H1 (cell line): ENCODE measurements at regions not wholly inside any gene's neighbourhood (a gene's known extent, or its start where the extent isn't known, plus 50 kb on each side); places are given as distances from the start of the nearest gene placed in this dataset.

Experiments used
- CTCF ChIA-PET: fragments of 300-600 bp; sonication (Branson Sonifier 250); formaldehyde crosslinking; loops from one replicate; lab custom pipeline; 2021; ENCODE audit not compliant: partially characterized antibody; lab: Charles Lee
- POLR2A ChIA-PET: fragments of 300-600 bp; sonication (Branson Sonifier 250); formaldehyde crosslinking; loops from one replicate; lab custom pipeline; 2021; ENCODE audit warnings: inconsistent platforms; ENCODE audit not compliant: partially characterized antibody; lab: Charles Lee
- DNase-seq, 2 experiments: peaks; one replicate each; pipeline versions ENCODE4 v3.0.0 to v3.0.0-alpha.2; 2010 to 2022; ENCODE audit warnings: low spot score in 2 of 2, low read depth in 1 of 2, mixed read lengths in 1 of 2
- FAIRE-seq: peaks from 2 replicates; lab custom pipeline; 2011; peaks lifted over from hg19 to GRCh38; lab: Jason Lieb, UNC
- H2AFZ ChIP-seq: 2 replicates; pipeline ENCODE4 v1.8.1; 2012; ENCODE audit warnings: low read length, inconsistent platforms
- H2AK5ac ChIP-seq: 2 replicates; pipeline ENCODE4 v1.6.1; 2013; ENCODE audit warnings: low read depth, low read length
- H2BK120ac ChIP-seq: replicated peaks from 2 replicates; pipeline ENCODE3; 2013; ENCODE audit warnings: low read depth, low read length, inconsistent platforms
- H2BK12ac ChIP-seq: 2 replicates; pipeline ENCODE4 v1.6.1; 2013; ENCODE audit warnings: low read depth, low read length
- H2BK15ac ChIP-seq: 2 replicates; pipeline ENCODE4 v1.6.1; 2013; ENCODE audit warnings: low read length
- H2BK20ac ChIP-seq: 2 replicates; pipeline ENCODE4 v1.6.1; 2013; ENCODE audit warnings: low read length
- H2BK5ac ChIP-seq: 2 replicates; pipeline ENCODE4 v1.6.1; 2013; ENCODE audit warnings: low read depth, low read length
- H3K14ac ChIP-seq: 2 replicates; pipeline ENCODE4 v1.6.1; 2013; ENCODE audit warnings: inconsistent platforms; ENCODE audit not compliant: insufficient read length
- H3K18ac ChIP-seq: 2 replicates; pipeline ENCODE4 v1.6.1; 2013; ENCODE audit warnings: low read length; ENCODE audit errors: extremely low read depth
- H3K23ac ChIP-seq: 2 replicates; pipeline ENCODE4 v1.6.1; 2013; ENCODE audit warnings: inconsistent platforms; ENCODE audit not compliant: insufficient read length
- H3K23me2 ChIP-seq: 2 replicates; pipeline ENCODE4 v1.6.1; 2013; ENCODE audit warnings: low read depth, low read length
- H3K27ac ChIP-seq: 2 replicates; pipeline ENCODE4 v1.6.1; 2011; ENCODE audit warnings: low read depth, low read length, inconsistent platforms
- H3K27me3 ChIP-seq, 4 experiments: replicated peaks in 1 of 4; 1 replicate in 1 of 4; 2 replicates in 3 of 4; pipeline versions ENCODE4 v1.6.1 to v1.8.1; 2011 to 2013; ENCODE audit warnings: low read length in 3 of 4, mild to moderate bottlenecking in 3 of 4, inconsistent platforms in 2 of 4, mixed read lengths in 2 of 4, moderate library complexity in 1 of 4; ENCODE audit not compliant: control insufficient read depth in 3 of 4, insufficient read depth in 3 of 4; ENCODE audit errors: extremely low read depth in 1 of 4
- H3K36me3 ChIP-seq, 4 experiments: 2 replicates each; pipeline versions ENCODE4 v1.6.1 to v1.8.1; 2011 to 2013; ENCODE audit warnings: mild to moderate bottlenecking in 4 of 4, low read length in 3 of 4, moderate library complexity in 2 of 4, control low read depth in 1 of 4, inconsistent platforms in 1 of 4; ENCODE audit not compliant: insufficient read depth in 4 of 4, control insufficient read depth in 2 of 4
- H3K4ac ChIP-seq: replicated peaks from 2 replicates; pipeline ENCODE3; 2013; ENCODE audit warnings: low read length, low read depth, mixed read lengths, inconsistent platforms; ENCODE audit not compliant: insufficient read length
- H3K4me1 ChIP-seq, 4 experiments: replicated peaks in 1 of 4; 1 replicate in 1 of 4; 2 replicates in 3 of 4; pipeline versions ENCODE4 v1.6.1 to v1.8.1; 2011 to 2013; ENCODE audit warnings: low read length in 3 of 4, inconsistent platforms in 2 of 4, mixed read lengths in 1 of 4; ENCODE audit not compliant: insufficient read depth in 4 of 4, control insufficient read depth in 3 of 4
- H3K4me2 ChIP-seq, 2 experiments: 2 replicates each; pipeline versions ENCODE4 v1.6.1 to v1.8.1; 2011 to 2013; ENCODE audit warnings: low read depth in 2 of 2, low read length in 2 of 2, control low read depth in 1 of 2, inconsistent platforms in 1 of 2, mild to moderate bottlenecking in 1 of 2; ENCODE audit not compliant: insufficient read depth in 1 of 2
- H3K4me3 ChIP-seq, 4 experiments: fragments of 200-600, 300-600 bp in 1 of 4; sonication (generic), shearing (Covaris generic), sonication (Bioruptor Twin) in 1 of 4; 2 replicates each; pipeline versions ENCODE4 v1.5.1 to v1.8.1; 2011 to 2016; ENCODE audit warnings: low read length in 4 of 4, low read depth in 3 of 4, control low read depth in 2 of 4, inconsistent platforms in 2 of 4, mild to moderate bottlenecking in 2 of 4, mixed read lengths in 1 of 4, moderate library complexity in 1 of 4; ENCODE audit not compliant: insufficient read depth in 2 of 4; ENCODE audit errors: extremely low read depth in 1 of 4
- H3K56ac ChIP-seq: replicated peaks from 2 replicates; pipeline ENCODE3; 2013; ENCODE audit warnings: low read depth, mild to moderate bottlenecking, mixed read lengths, low read length, inconsistent platforms; ENCODE audit not compliant: insufficient read length
- H3K79me1 ChIP-seq: 2 replicates; pipeline ENCODE4 v1.6.1; 2013; ENCODE audit warnings: low read depth, low read length, control low read depth
- H3K79me2 ChIP-seq, 2 experiments: 2 replicates each; pipeline versions ENCODE4 v1.6.1 to v1.8.1; 2012 to 2013; ENCODE audit warnings: low read length in 2 of 2, mild to moderate bottlenecking in 2 of 2, inconsistent platforms in 1 of 2; ENCODE audit not compliant: insufficient read depth in 2 of 2, control insufficient read depth in 1 of 2
- H3K9ac ChIP-seq, 4 experiments: replicated peaks in 1 of 4; 1 replicate in 1 of 4; 2 replicates in 3 of 4; pipeline versions ENCODE4 v1.6.1 to v1.8.1; 2011 to 2013; ENCODE audit warnings: low read depth in 3 of 4, low read length in 3 of 4, control low read depth in 2 of 4, mild to moderate bottlenecking in 2 of 4, moderate library complexity in 2 of 4, inconsistent platforms in 1 of 4; ENCODE audit errors: extremely low read depth in 1 of 4
- H3K9me3 ChIP-seq, 2 experiments: 2 replicates each; pipeline versions ENCODE4 v1.6.1 to v1.8.1; 2012 to 2013; ENCODE audit warnings: mild to moderate bottlenecking in 2 of 2, moderate library complexity in 2 of 2, control low read depth in 1 of 2, inconsistent platforms in 1 of 2, low read depth in 1 of 2, low read length in 1 of 2, mixed read lengths in 1 of 2; ENCODE audit not compliant: insufficient read depth in 2 of 2
- H4K20me1 ChIP-seq, 2 experiments: replicated peaks in 1 of 2; 2 replicates each; pipeline versions ENCODE3 to v1.8.1; 2011 to 2013; ENCODE audit warnings: inconsistent platforms in 2 of 2, low read length in 2 of 2, mild to moderate bottlenecking in 1 of 2; ENCODE audit not compliant: insufficient read depth in 2 of 2, control insufficient read depth in 1 of 2
- H4K5ac ChIP-seq: 2 replicates; pipeline ENCODE4 v1.6.1; 2013; ENCODE audit warnings: low read length, low read depth, mixed read lengths, inconsistent platforms; ENCODE audit not compliant: insufficient read length
- H4K8ac ChIP-seq: 2 replicates; pipeline ENCODE4 v1.8.0; 2013; ENCODE audit warnings: mild to moderate bottlenecking, moderate library complexity, low read length, inconsistent platforms; ENCODE audit not compliant: insufficient read depth; ENCODE audit errors: extremely low read depth
- H4K91ac ChIP-seq: replicated peaks from 2 replicates; pipeline ENCODE3; 2013; ENCODE audit warnings: low read length, mixed read lengths, inconsistent platforms; ENCODE audit not compliant: insufficient read length
- KDM5A ChIP-seq: fragments of 200-600 bp; IDR thresholded peaks from 2 replicates; pipeline ENCODE4 v1.7.1; 2012; ENCODE audit warnings: mild to moderate bottlenecking, low read length, inconsistent platforms, mixed read lengths
- RNF2 ChIP-seq: fragments of 200-900, 300-1000 bp; sonication (generic); IDR thresholded peaks from 2 replicates; pipeline ENCODE4 v1.7.1; 2016; ENCODE audit warnings: borderline replicate concordance, low read depth, mild to moderate bottlenecking, antibody characterized with exemption, low read length; ENCODE audit not compliant: poor library complexity, severe bottlenecking; ENCODE audit errors: missing control alignments
- SAP30 ChIP-seq: fragments of 300-600 bp; sonication (generic); IDR thresholded peaks from 2 replicates; pipeline ENCODE4 v1.7.1; 2012; ENCODE audit warnings: low read length, moderate library complexity, mild to moderate bottlenecking, inconsistent platforms; ENCODE audit not compliant: insufficient read depth, insufficient replicate concordance
- SIN3A ChIP-seq, 2 experiments: IDR thresholded peaks in 1 of 2; conservative IDR thresholded peaks in 1 of 2; 2 replicates each; pipeline ENCODE4 v1.6.1; 2011 to 2012; ENCODE audit warnings: low read length in 2 of 2, improper control_type of control experiment in 1 of 2, low read depth in 1 of 2, mild to moderate bottlenecking in 1 of 2
- SIRT6 ChIP-seq: IDR thresholded peaks from one replicate; pipeline ENCODE4 v1.7.1; 2012; ENCODE audit warnings: low read length, inconsistent platforms
- SIX5 ChIP-seq: IDR thresholded peaks from 2 replicates; pipeline ENCODE4 v1.6.1; 2011; ENCODE audit warnings: mild to moderate bottlenecking, low read depth, low read length
- WGBS, 2 experiments: shearing (Covaris generic) in 1 of 2; methylation state at CpG; one replicate each; pipeline versions ENCODE4 v1.1.6 to v1.1.7; 2013 to 2015; ENCODE audit warnings: low lambda C conversion rate in 2 of 2, mixed read lengths in 2 of 2, inconsistent platforms in 1 of 2, low coverage in 1 of 2, missing lambda C conversion rate in 1 of 2; ENCODE audit not compliant: insufficient replicate concordance in 2 of 2, insufficient coverage in 1 of 2, insufficient read length in 1 of 2; ENCODE audit errors: extremely low coverage in 1 of 2, missing lambda C conversion rate in 1 of 2; 5-methylcytosine and 5-hydroxymethylcytosine counted together

GRCh38 chr4:178937130-178937529 is 1494.9 kb upstream of the AGA start:
- Histone ChIP-seq H3K4me1 (no peaks in the 10 kb centered on the region), H2BK12ac (no peak overlapping the region), H3K4me2 (no peak overlapping the region), H2AK5ac (no peak overlapping the region), H3K23ac (no peak overlapping the region), H3K79me2 (no peaks in the 10 kb centered on the region), H4K91ac (no peak overlapping the region), H2AFZ (no peak overlapping the region), H3K9ac (no peak overlapping the region), H3K36me3 (no peaks in the 10 kb centered on the region), H3K4me3 (no peak overlapping the region), H3K27me3 (no peaks in the 10 kb centered on the region), H3K56ac (no peak overlapping the region), H3K14ac (no peak overlapping the region), H3K18ac (no peak overlapping the region), H2BK15ac (no peak overlapping the region), H3K27ac (no peak overlapping the region), H2BK20ac (no peak overlapping the region), H3K9me3 (no peaks in the 10 kb centered on the region), H4K8ac (no peak overlapping the region), H3K79me1 (no peaks in the 10 kb centered on the region), H2BK5ac (no peak overlapping the region), H4K20me1 (no peaks in the 10 kb centered on the region), H3K23me2 (peaks cover 2% of the 10 kb centered on the region; the same call in 1 of the 2 replicates), H4K5ac (no peak overlapping the region), H3K4ac (no peak overlapping the region), H2BK120ac (no peak overlapping the region)
- POLR2A ChIA-PET: no interaction called here
- TF ChIP-seq SIX5 (no peak), SAP30 (no peak), RNF2 (no peak), SIRT6 (no peak), KDM5A (no peak), SIN3A (conservative IDR thresholded peaks at IDR 0.05 in 1 of 2, IDR thresholded peaks at IDR 0.05 in 1 of 2; ENCODE audit: low read depth in 1 of 2, low read length in 2 of 2) (no peak)
- FAIRE-seq: no peak
- 91% methylated on average over 1 of the region's 1 CpG; no CpG with 5 or more reads in 1 of the 2 experiments for WGBS, 2 experiments
- no peak for DNase-seq
- CTCF ChIA-PET: interaction anchor here (0.6 kb wide), 1 partner anchor 102 kb away, joined by 3 read pairs; no protein-coding TSS in a partner anchor
